SH-SY5Y (cell line): ENCODE measurements at regions not wholly inside any gene's neighbourhood (a gene's known extent, or its start where the extent isn't known, plus 50 kb on each side); places are given as distances from the start of the nearest gene placed in this dataset.

Experiments used
- GATA2 ChIP-seq: IDR thresholded peaks from 2 replicates; pipeline ENCODE4 v1.6.1; 2011; ENCODE audit warnings: mild to moderate bottlenecking, low read depth, low read length
- GATA3 ChIP-seq: IDR thresholded peaks from 2 replicates; pipeline ENCODE4 v1.6.1; 2011; ENCODE audit warnings: low read depth, mild to moderate bottlenecking, low read length, moderate library complexity

DNA sequence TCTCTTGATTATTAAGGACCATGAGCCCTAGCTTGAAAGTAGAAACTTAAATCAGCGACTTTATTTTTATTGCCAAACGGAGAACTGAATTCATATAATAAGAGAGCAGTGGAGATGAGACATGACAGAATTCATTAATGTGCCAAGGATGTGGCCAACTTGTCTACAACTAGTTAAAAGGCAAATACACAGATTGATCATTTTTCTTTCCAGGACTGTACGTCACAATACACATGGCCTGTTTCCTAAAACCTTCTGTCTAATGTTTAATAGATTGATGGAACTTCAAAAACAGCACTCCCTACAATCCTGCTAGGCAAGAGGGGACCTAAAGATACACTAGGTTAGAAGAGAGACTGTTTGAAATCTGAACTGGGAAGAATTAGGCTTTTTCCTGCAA is 647.8 kb downstream of the SATB2 start:
- TF ChIP-seq GATA3 (no peak), GATA2 (no peak)
